ENCODE measurements at regions not wholly inside any gene's neighbourhood (a gene's known extent, or its start where the extent isn't known, plus 50 kb on each side); places are given as distances from the start of the nearest gene placed in this dataset.

DNA sequence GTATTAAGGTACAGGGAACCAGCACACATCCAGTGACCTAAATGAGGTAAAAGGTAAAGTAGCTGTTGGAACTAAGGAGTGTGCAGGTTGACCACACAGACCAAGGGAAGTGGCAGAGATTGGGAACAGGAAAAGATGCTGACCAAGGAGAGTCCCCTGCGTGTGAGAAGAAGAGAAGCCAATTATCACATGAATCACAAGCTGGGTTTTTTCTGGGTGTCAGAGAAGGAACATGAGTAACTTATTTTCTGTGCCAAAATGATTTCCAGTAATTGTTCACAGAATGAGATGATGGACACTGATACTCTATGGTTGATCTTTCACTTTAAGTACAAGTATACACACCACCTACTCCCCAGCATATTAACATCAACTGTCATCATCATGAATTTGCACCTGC, 130.7 kb upstream of the ACO1 start:
- POLR2A ChIA-PET (ENCODE audit: unreplicated experiment) = no interaction called here

More for the DNA sequence above, 130.7 kb upstream of the ACO1 start:
- no peak for DNase-seq
- Histone ChIP-seq H3K9me3 (ENCODE audit: control insufficient read depth, insufficient read depth, low read length) (no peaks in the 10 kb centered on the region), H3K27ac (ENCODE audit: insufficient read depth, low read length) (no peak overlapping the region), H3K9ac (ENCODE audit: low read depth, low read length) (no peak overlapping the region), H2AFZ (replicated peaks; ENCODE audit: low read length, poor library complexity) (no peak overlapping the region), H3K79me1 (ENCODE audit: low read depth in 1 of 2, low read length in 2 of 2) (no peaks in the 10 kb centered on the region), H3K4me3 (ENCODE audit: insufficient read depth, low read depth, low read length) (no peak overlapping the region), H2AK9ac (replicated peaks; ENCODE audit: low read depth, low read length, poor library complexity) (no peak overlapping the region), H3K14ac (replicated peaks; ENCODE audit: low read depth, low read length) (no peak overlapping the region), H3K23ac (ENCODE audit: low read depth, low read length) (no peak overlapping the region), H2BK120ac (ENCODE audit: low read depth, low read length) (no peak overlapping the region), H3K36me3 (ENCODE audit: control insufficient read depth, insufficient read depth, low read length) (no peaks in the 10 kb centered on the region), H3K18ac (ENCODE audit: low read depth, low read length) (no peak overlapping the region), H2BK5ac (ENCODE audit: low read depth, low read length, poor library complexity, severe bottlenecking) (no peak overlapping the region), H3K9me1 (ENCODE audit: insufficient read depth, low read length) (no peaks in the 10 kb centered on the region), H3K27me3 (ENCODE audit: control insufficient read depth, insufficient read depth, low read length) (no peaks in the 10 kb centered on the region), H2AK5ac (ENCODE audit: low read depth, low read length) (no peak overlapping the region), H3K4me1 (ENCODE audit: control insufficient read depth, insufficient read depth, low read length) (no peaks in the 10 kb centered on the region), H2BK20ac (ENCODE audit: low read depth, low read length) (no peak overlapping the region), H4K20me1 (ENCODE audit: insufficient read depth, low read length) (no peaks in the 10 kb centered on the region), H4K5ac (ENCODE audit: low read depth, low read length) (no peak overlapping the region), H3K4ac (ENCODE audit: low read depth, low read length) (no peak overlapping the region), H3K4me2 (ENCODE audit: low read depth, low read length) (no peak overlapping the region), H4K8ac (ENCODE audit: low read depth in 2 of 2, low read length in 2 of 2) (no peak overlapping the region), H2BK15ac (ENCODE audit: low read depth, low read length) (no peak overlapping the region), H3K56ac (ENCODE audit: extremely low read depth, insufficient read depth, low read length) (no peak overlapping the region), H4K91ac (ENCODE audit: insufficient read depth, low read depth, low read length) (no peak overlapping the region)
- in situ Hi-C loops (cut with MboI; ENCODE audit: low sequenced_read_pairs) (loop anchor here (25.0 kb wide), 1 partner anchor 91 kb away; no protein-coding TSS in a partner anchor), intact Hi-C loops (cut with micrococcal nuclease) (no loop called here), dilution Hi-C loops (cut with HindIII; ENCODE audit: low sequenced_read_pairs, unreplicated experiment) (no loop called here)
- no peak for ATAC-seq (ENCODE audit: low read depth)
- TF ChIP-seq BHLHE40 (IDR thresholded peaks at IDR 0.05; ENCODE audit: low read depth, low read length) (no peak), ELK1 (IDR thresholded peaks at IDR 0.05; ENCODE audit: borderline replicate concordance, low read depth, low read length) (no peak), MAZ (IDR thresholded peaks at IDR 0.05; ENCODE audit: borderline replicate concordance, low read depth, low read length) (no peak), CHD1 (IDR thresholded peaks at IDR 0.05; ENCODE audit: low read depth, low read length) (no peak), FOS (IDR thresholded peaks at IDR 0.05; ENCODE audit: low read depth, low read length) (no peak), CEBPB (IDR thresholded peaks at IDR 0.05; ENCODE audit: low read depth, low read length) (no peak), RCOR1 (IDR thresholded peaks at IDR 0.05; ENCODE audit: insufficient replicate concordance, low read length) (no peak), MAFK (IDR thresholded peaks at IDR 0.05; ENCODE audit: low read depth, low read length) (no peak), USF2 (IDR thresholded peaks at IDR 0.05; ENCODE audit: low read depth, low read length) (no peak), NFE2L2 (IDR thresholded peaks at IDR 0.05; ENCODE audit: low read depth, low read length) (no peak), MXI1 (IDR thresholded peaks at IDR 0.05; ENCODE audit: borderline replicate concordance, low read depth, low read length) (no peak)
- TF ChIP-seq, protein P1, sequence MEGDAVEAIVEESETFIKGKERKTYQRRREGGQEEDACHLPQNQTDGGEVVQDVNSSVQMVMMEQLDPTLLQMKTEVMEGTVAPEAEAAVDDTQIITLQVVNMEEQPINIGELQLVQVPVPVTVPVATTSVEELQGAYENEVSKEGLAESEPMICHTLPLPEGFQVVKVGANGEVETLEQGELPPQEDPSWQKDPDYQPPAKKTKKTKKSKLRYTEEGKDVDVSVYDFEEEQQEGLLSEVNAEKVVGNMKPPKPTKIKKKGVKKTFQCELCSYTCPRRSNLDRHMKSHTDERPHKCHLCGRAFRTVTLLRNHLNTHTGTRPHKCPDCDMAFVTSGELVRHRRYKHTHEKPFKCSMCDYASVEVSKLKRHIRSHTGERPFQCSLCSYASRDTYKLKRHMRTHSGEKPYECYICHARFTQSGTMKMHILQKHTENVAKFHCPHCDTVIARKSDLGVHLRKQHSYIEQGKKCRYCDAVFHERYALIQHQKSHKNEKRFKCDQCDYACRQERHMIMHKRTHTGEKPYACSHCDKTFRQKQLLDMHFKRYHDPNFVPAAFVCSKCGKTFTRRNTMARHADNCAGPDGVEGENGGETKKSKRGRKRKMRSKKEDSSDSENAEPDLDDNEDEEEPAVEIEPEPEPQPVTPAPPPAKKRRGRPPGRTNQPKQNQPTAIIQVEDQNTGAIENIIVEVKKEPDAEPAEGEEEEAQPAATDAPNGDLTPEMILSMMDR (conservative IDR thresholded peaks at IDR 0.05; ENCODE audit: low read depth, low read length) = no peak
- WGBS, 2 experiments (ENCODE audit: extremely low coverage in 2 of 2, insufficient read length in 1 of 2) = no CpG with 5 or more reads among the region's 1 CpG
- no TSS peak for BruUV-seq (replicated peaks)
- CTCF ChIA-PET = no interaction called here
